KMS-11 (cell line): ENCODE measurements at regions not wholly inside any gene's neighbourhood (a gene's known extent, or its start where the extent isn't known, plus 50 kb on each side); places are given as distances from the start of the nearest gene placed in this dataset.

Source experiments
- H2AFZ ChIP-seq: fragments of 200-600 bp; sonication (generic); 2 replicates; pipeline ENCODE4 v1.6.1; 2016; ENCODE audit warnings: antibody characterized with exemption, mixed run types, low read depth
- H3K27ac ChIP-seq: fragments of 200-600 bp; sonication (generic); 2 replicates; pipeline ENCODE4 v1.6.1; 2016; ENCODE audit warnings: mild to moderate bottlenecking, mixed run types
- H3K27me3 ChIP-seq: fragments of 200-600 bp; sonication (generic); 2 replicates; pipeline ENCODE4 v1.6.1; 2017; ENCODE audit warnings: mild to moderate bottlenecking, low read depth, mixed run types, moderate library complexity; ENCODE audit not compliant: insufficient read depth
- H3K36me3 ChIP-seq: fragments of 200-600 bp; sonication (generic); 2 replicates; pipeline ENCODE4 v1.6.1; 2017; ENCODE audit warnings: mild to moderate bottlenecking, mixed run types; ENCODE audit not compliant: insufficient read depth
- H3K4me1 ChIP-seq: fragments of 200-600 bp; sonication (generic); 2 replicates; pipeline ENCODE4 v1.6.1; 2016; ENCODE audit warnings: mild to moderate bottlenecking, low read depth, mixed run types; ENCODE audit not compliant: poor library complexity, severe bottlenecking
- H3K4me2 ChIP-seq: fragments of 200-600 bp; sonication (generic); 2 replicates; pipeline ENCODE4 v1.7.0; 2016; ENCODE audit warnings: mild to moderate bottlenecking, mixed run types
- H3K4me3 ChIP-seq: fragments of 200-600 bp; sonication (generic); IDR thresholded peaks from 2 replicates; pipeline ENCODE4 v1.6.1; 2017; ENCODE audit warnings: low read depth, low read length, mixed read lengths; ENCODE audit not compliant: insufficient read depth
- H3K79me2 ChIP-seq: fragments of 200-600 bp; sonication (generic); 2 replicates; pipeline ENCODE4 v1.6.1; 2016; ENCODE audit warnings: low read depth, mixed run types; ENCODE audit not compliant: insufficient read depth
- H3K9ac ChIP-seq: fragments of 200-600 bp; sonication (generic); 2 replicates; pipeline ENCODE4 v1.6.1; 2016; ENCODE audit warnings: mild to moderate bottlenecking, mixed run types
- H4K20me1 ChIP-seq: fragments of 200-600 bp; sonication (generic); 2 replicates; pipeline ENCODE4 v1.6.1; 2016; ENCODE audit warnings: mild to moderate bottlenecking, mixed run types; ENCODE audit not compliant: insufficient read depth
- CTCF ChIP-seq: fragments of 200-600 bp; sonication (generic); conservative IDR thresholded peaks from 2 replicates; pipeline ENCODE4 v1.6.1; 2017; ENCODE audit warnings: low read depth, mild to moderate bottlenecking, antibody characterized with exemption, low read length, moderate library complexity, mixed read lengths

- Histone ChIP-seq H3K4me2 (no peak overlapping the region), H3K79me2 (no peaks in the 10 kb centered on the region), H3K9ac (no peak overlapping the region), H2AFZ (no peak overlapping the region), H3K27me3 (no peaks in the 10 kb centered on the region), H3K4me1 (no peaks in the 10 kb centered on the region), H4K20me1 (no peaks in the 10 kb centered on the region), H3K36me3 (no peaks in the 10 kb centered on the region), H3K27ac (no peak overlapping the region), H3K4me3 (no peak overlapping the region)
- TF ChIP-seq CTCF: no peak
Measured at GRCh38 chr1:194442901-194443575, 1256.6 kb upstream of the B3GALT2 start.

GRCh38 chr1:194437135-194437534 lies 1250.7 kb upstream of the B3GALT2 start:
- Histone ChIP-seq H4K20me1 (no peaks in the 10 kb centered on the region), H3K4me3 (no peak overlapping the region), H2AFZ (no peak overlapping the region), H3K9ac (no peak overlapping the region), H3K27me3 (no peaks in the 10 kb centered on the region), H3K27ac (no peak overlapping the region), H3K4me1 (no peaks in the 10 kb centered on the region), H3K36me3 (no peaks in the 10 kb centered on the region), H3K79me2 (no peaks in the 10 kb centered on the region), H3K4me2 (no peak overlapping the region)
- no peak for TF ChIP-seq CTCF

GRCh38 chr1:194431121-194431520 lies 1244.7 kb upstream of the B3GALT2 start:
- no peak overlapping the region for H3K9ac ChIP-seq
- no peaks in the 10 kb centered on the region for H4K20me1 ChIP-seq
- no peak overlapping the region for H3K4me2 ChIP-seq
- H2AFZ ChIP-seq: no peak overlapping the region
- no peaks in the 10 kb centered on the region for H3K27me3 ChIP-seq
- H3K4me3 ChIP-seq: no peak overlapping the region
- H3K36me3 ChIP-seq: no peaks in the 10 kb centered on the region
- no peaks in the 10 kb centered on the region for H3K79me2 ChIP-seq
- no peak overlapping the region for H3K27ac ChIP-seq
- no peak for TF ChIP-seq CTCF
- no peaks in the 10 kb centered on the region for H3K4me1 ChIP-seq

- no peak overlapping the region for H3K4me3 ChIP-seq
Measured at GRCh38 chr1:194420706-194421105, 1234.3 kb upstream of the B3GALT2 start.

More at GRCh38 chr1:194420706-194421105, 1234.3 kb upstream of the B3GALT2 start:
- Histone ChIP-seq H3K4me2 (no peak overlapping the region), H3K9ac (no peak overlapping the region), H4K20me1 (no peaks in the 10 kb centered on the region), H3K27me3 (no peaks in the 10 kb centered on the region), H3K79me2 (no peaks in the 10 kb centered on the region), H3K36me3 (no peaks in the 10 kb centered on the region), H3K27ac (no peak overlapping the region), H3K4me1 (no peaks in the 10 kb centered on the region), H2AFZ (no peak overlapping the region)
- no peak for TF ChIP-seq CTCF
